Mammary epithelial cell (primary cell): ENCODE measurements at regions not wholly inside any gene's neighbourhood (a gene's known extent, or its start where the extent isn't known, plus 50 kb on each side); places are given as distances from the start of the nearest gene placed in this dataset.

Source experiments
- CTCF ChIP-seq, 2 donors: IDR thresholded peaks in 1 of 2; conservative IDR thresholded peaks in 1 of 2; 2 replicates each; pipeline ENCODE4 v1.5.1; 2011 to 2012; ENCODE audit warnings: inconsistent platforms in 2 of 2, low read length in 2 of 2, mild to moderate bottlenecking in 2 of 2, control low read depth in 1 of 2, low read depth in 1 of 2; ENCODE audit not compliant: insufficient read depth in 1 of 2; ENCODE audit errors: extremely low read depth in 1 of 2
- EZH2 ChIP-seq: IDR thresholded peaks from 2 replicates; pipeline ENCODE4 v1.6.1; 2012; ENCODE audit warnings: low read length, inconsistent platforms, borderline replicate concordance

GRCh38 chr1:98323388-98323787, 338.1 kb upstream of the SNX7 start:
- TF ChIP-seq EZH2 (no peak), CTCF (conservative IDR thresholded peaks at IDR 0.05 in 1 of 2, IDR thresholded peaks at IDR 0.05 in 1 of 2; ENCODE audit: extremely low read depth in 1 of 2, insufficient read depth in 1 of 2, low read depth in 1 of 2, low read length in 2 of 2) (no peak)
